ENCODE measurements at regions not wholly inside any gene's neighbourhood (a gene's known extent, or its start where the extent isn't known, plus 50 kb on each side); places are given as distances from the start of the nearest gene placed in this dataset.

GRCh38 chr11:13603661-13604060, 64.8 kb upstream of the FAR1 start:
- Mint-ChIP-seq H3K36me3 (ENCODE audit: insufficient read depth, unreplicated experiment) (no peaks in the 10 kb centered on the region), H3K27ac (ENCODE audit: unreplicated experiment) (no peak overlapping the region), H3K4me1 (ENCODE audit: low read depth, unreplicated experiment) (no peaks in the 10 kb centered on the region), H3K9me3 (ENCODE audit: unreplicated experiment) (no peaks in the 10 kb centered on the region), H3K4me3 (ENCODE audit: unreplicated experiment) (no peak overlapping the region), H3K27me3 (ENCODE audit: insufficient read depth, unreplicated experiment) (peaks cover 7% of the 10 kb centered on the region)
- POLR2A ChIA-PET = no interaction called here
- TF ChIP-seq CTCF (IDR thresholded peaks at IDR 0.05; ENCODE audit: insufficient read depth in 1 of 2, low read depth in 1 of 2, low read length in 1 of 2, severe bottlenecking in 1 of 2, unreplicated experiment in 1 of 2) = no peak
- no peaks in the 10 kb centered on the region for H3K36me3 ChIP-seq (ENCODE audit: control insufficient read depth, insufficient read depth, low read length)
- DNase-seq = no peak
- peaks cover 9% of the 10 kb centered on the region; the same call in 1 of the 2 replicates for H3K4me1 ChIP-seq
- no TSS peak for BruUV-seq (replicated peaks)
- intact Hi-C loops (cut with micrococcal nuclease; ENCODE audit: unreplicated experiment) = no loop called here
- no peak overlapping the region for H3K4me3 ChIP-seq (ENCODE audit: low read depth, low read length)
- H3K9me3 ChIP-seq = no peaks in the 10 kb centered on the region
- H3K27me3 ChIP-seq (replicated peaks; ENCODE audit: control insufficient read depth, insufficient read depth, low read length) = no peaks in the 10 kb centered on the region
- CTCF ChIA-PET = no interaction called here

- no peak overlapping the region for H3K27ac Mint-ChIP-seq (ENCODE audit: unreplicated experiment)
- H3K36me3 ChIP-seq (ENCODE audit: control insufficient read depth, insufficient read depth, low read length) = no peaks in the 10 kb centered on the region
These were observed 65.6 kb upstream of the FAR1 start for GRCh38 chr11:13602844-13603243.

GRCh38 chr11:13596611-13597326, 71.7 kb upstream of the FAR1 start:
- BruUV-seq (replicated peaks) = no TSS peak
- no peaks in the 10 kb centered on the region for H3K4me1 Mint-ChIP-seq (ENCODE audit: low read depth, unreplicated experiment)

More at GRCh38 chr11:13602844-13603243, 65.6 kb upstream of the FAR1 start:
- no TSS peak for BruUV-seq (replicated peaks)
- Histone ChIP-seq H3K27me3 (replicated peaks; ENCODE audit: control insufficient read depth, insufficient read depth, low read length) (no peaks in the 10 kb centered on the region), H3K4me3 (ENCODE audit: low read depth, low read length) (no peak overlapping the region), H3K4me1 (peaks cover 9% of the 10 kb centered on the region; the same call in 1 of the 2 replicates), H3K9me3 (no peaks in the 10 kb centered on the region)
- no peak for DNase-seq
- no peaks in the 10 kb centered on the region for H3K9me3 Mint-ChIP-seq (ENCODE audit: unreplicated experiment)
- peaks cover 7% of the 10 kb centered on the region for H3K27me3 Mint-ChIP-seq (ENCODE audit: insufficient read depth, unreplicated experiment)
- H3K36me3 Mint-ChIP-seq (ENCODE audit: insufficient read depth, unreplicated experiment) = no peaks in the 10 kb centered on the region
- CTCF ChIA-PET = no interaction called here
- POLR2A ChIA-PET = no interaction called here
- no peaks in the 10 kb centered on the region for H3K4me1 Mint-ChIP-seq (ENCODE audit: low read depth, unreplicated experiment)
- intact Hi-C loops (cut with micrococcal nuclease; ENCODE audit: unreplicated experiment) = no loop called here
- no peak overlapping the region for H3K4me3 Mint-ChIP-seq (ENCODE audit: unreplicated experiment)
- TF ChIP-seq CTCF (IDR thresholded peaks at IDR 0.05; ENCODE audit: insufficient read depth in 1 of 2, low read depth in 1 of 2, low read length in 1 of 2, severe bottlenecking in 1 of 2, unreplicated experiment in 1 of 2) = no peak

More at GRCh38 chr11:13596611-13597326, 71.7 kb upstream of the FAR1 start:
- POLR2A ChIA-PET = no interaction called here
- Histone ChIP-seq H3K4me1 (no peaks in the 10 kb centered on the region), H3K27me3 (replicated peaks; ENCODE audit: control insufficient read depth, insufficient read depth, low read length) (no peaks in the 10 kb centered on the region), H3K36me3 (ENCODE audit: control insufficient read depth, insufficient read depth, low read length) (no peaks in the 10 kb centered on the region), H3K4me3 (ENCODE audit: low read depth, low read length) (no peak overlapping the region), H3K9me3 (no peaks in the 10 kb centered on the region)
- Mint-ChIP-seq H3K27me3 (ENCODE audit: insufficient read depth, unreplicated experiment) (peaks cover 7% of the 10 kb centered on the region), H3K4me3 (ENCODE audit: unreplicated experiment) (no peak overlapping the region), H3K9me3 (ENCODE audit: unreplicated experiment) (no peaks in the 10 kb centered on the region), H3K27ac (ENCODE audit: unreplicated experiment) (no peak overlapping the region), H3K36me3 (ENCODE audit: insufficient read depth, unreplicated experiment) (no peaks in the 10 kb centered on the region)
- no peak for DNase-seq
- CTCF ChIA-PET = no interaction called here
- no peak for TF ChIP-seq CTCF (IDR thresholded peaks at IDR 0.05; ENCODE audit: insufficient read depth in 1 of 2, low read depth in 1 of 2, low read length in 1 of 2, severe bottlenecking in 1 of 2, unreplicated experiment in 1 of 2)
- intact Hi-C loops (cut with micrococcal nuclease; ENCODE audit: unreplicated experiment) = no loop called here

Data from Caco-2 (cell line).